Sigmoid colon (tissue), 4 donors: ENCODE measurements at regions not wholly inside any gene's neighbourhood (a gene's known extent, or its start where the extent isn't known, plus 50 kb on each side); places are given as distances from the start of the nearest gene placed in this dataset.

ENCODE experiments used
- CTCF ChIP-seq, 4 experiments: fragments of 450-650 bp in 3 of 4; fragments of 200-600 bp in 1 of 4; IDR thresholded peaks; one replicate each; pipeline ENCODE4 v1.5.1; 2016 to 2019; ENCODE audit warnings: antibody characterized with exemption in 4 of 4, mild to moderate bottlenecking in 3 of 4, moderate library complexity in 2 of 4
- EP300 ChIP-seq, 4 donors: sonication (generic); formaldehyde crosslinking; IDR thresholded peaks; one replicate each; pipeline ENCODE4 v1.6.1; 2017; ENCODE audit warnings: antibody characterized with exemption in 4 of 4
- POLR2A ChIP-seq, 2 donors: fragments of 450-650 bp; IDR thresholded peaks; one replicate each; pipeline ENCODE4 v1.6.1; 2016; ENCODE audit warnings: antibody characterized with exemption in 2 of 2, mild to moderate bottlenecking in 2 of 2, moderate library complexity in 2 of 2
- POLR2AphosphoS5 ChIP-seq, 4 donors: sonication (generic); formaldehyde crosslinking; IDR thresholded peaks; one replicate each; pipeline ENCODE4 v1.6.1; 2017; ENCODE audit warnings: antibody characterized with exemption in 4 of 4

- TF ChIP-seq CTCF (IDR thresholded peaks at IDR 0.05) (no peak), EP300 (IDR thresholded peaks at IDR 0.05) (no peak), POLR2A (IDR thresholded peaks at IDR 0.05) (no peak), POLR2AphosphoS5 (IDR thresholded peaks at IDR 0.05) (no peak)
These were observed 299.1 kb upstream of the MCTP2 start for GRCh38 chr15:93932164-93932776.
